ENCODE measurements at regions not wholly inside any gene's neighbourhood (a gene's known extent, or its start where the extent isn't known, plus 50 kb on each side); places are given as distances from the start of the nearest gene placed in this dataset.

DNA sequence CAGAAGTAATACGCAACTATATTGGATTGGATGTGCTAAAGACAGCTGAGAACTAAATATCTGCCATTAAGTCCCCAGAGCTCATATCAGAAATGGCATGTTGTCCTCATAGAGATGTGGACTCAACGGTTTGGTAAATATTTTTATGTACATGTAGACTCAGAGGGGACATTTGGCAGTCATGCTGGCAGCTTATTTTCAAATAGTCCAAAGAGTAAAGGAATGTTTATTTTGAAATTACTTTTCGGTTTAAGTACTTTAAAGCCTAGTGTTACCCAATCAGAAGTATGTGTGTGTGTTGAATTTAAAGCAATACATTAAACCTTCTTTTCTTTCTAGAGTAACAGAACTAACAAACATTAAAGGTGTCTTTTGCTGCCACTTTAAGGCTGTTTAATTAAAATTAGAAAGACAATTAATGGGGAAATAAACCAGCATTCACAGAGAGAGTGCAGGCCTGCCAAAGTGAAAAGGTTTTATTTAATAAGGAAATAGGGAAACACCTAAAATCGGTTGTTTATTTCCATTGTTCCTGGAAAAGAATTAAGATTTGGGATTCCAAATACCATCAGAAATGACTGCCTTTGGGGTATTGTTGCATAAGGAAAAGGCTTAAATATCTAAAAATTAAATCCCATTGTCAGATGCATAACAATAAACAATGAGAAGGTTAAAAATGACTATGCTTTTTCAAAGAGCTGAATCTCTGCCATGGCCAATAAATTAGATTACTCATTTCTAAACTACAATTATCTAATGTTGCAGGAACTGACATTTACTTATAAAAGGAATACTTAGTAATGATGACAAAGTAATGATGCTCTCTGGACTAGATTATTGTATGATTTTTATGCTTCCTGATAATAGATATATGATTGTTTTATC lies 113.4 kb upstream of the AHR start:
- DNase-seq: no peak

DNA sequence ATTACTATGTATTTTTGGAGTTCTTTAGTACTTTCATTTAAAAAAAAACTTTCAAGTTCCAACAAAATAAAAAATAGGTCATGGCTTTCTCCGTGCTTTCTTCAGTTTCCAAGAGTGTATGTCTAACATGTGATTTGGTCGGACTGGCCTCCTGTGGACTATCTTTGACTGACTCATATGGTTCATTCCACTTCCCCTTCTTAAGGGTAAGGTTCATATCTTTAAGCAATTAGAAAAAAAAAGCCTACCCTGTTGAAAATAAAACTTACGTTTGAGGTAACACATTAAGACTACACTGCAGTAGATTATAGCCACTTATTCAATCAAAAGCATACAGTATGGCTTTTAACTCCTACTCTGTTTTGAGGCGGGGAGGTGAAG lies 112.8 kb upstream of the AHR start:
- no peak for DNase-seq

DNA sequence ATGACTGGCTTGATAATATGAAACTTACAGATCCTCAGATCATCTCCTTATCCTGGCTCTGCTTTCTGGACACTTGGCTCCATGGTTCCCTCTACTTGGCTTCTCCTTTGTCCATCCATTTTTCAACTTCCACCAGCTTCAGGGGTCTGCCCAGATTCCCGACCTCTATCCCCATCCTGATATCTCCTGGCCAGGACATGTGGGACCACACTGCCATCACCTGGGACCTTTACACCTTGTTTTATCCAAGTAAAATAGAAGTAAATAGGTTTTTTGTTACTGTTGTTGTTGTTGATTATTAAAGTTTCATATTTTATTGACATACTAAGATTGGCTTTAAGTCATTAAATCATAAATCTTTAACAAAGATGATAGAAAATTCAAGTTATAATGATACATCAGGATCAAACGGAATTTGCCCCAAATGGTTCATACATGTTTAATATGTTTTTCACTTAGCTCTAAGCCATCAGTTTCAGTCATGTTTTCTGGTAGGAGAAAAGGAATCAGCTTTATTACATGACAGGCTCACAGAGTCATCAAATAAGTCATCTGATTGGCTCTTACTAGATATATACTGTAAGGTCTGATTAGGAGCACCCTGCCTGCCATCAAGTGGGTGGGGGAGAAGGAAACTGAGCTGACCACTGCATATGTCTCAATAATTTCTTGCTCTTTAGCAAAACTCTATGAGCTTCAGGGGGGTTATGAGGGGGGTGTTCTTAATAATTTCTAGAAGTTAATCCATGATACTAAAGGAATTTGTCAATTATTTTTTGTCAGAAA lies 111.5 kb upstream of the AHR start:
- DNase-seq: no peak

DNA sequence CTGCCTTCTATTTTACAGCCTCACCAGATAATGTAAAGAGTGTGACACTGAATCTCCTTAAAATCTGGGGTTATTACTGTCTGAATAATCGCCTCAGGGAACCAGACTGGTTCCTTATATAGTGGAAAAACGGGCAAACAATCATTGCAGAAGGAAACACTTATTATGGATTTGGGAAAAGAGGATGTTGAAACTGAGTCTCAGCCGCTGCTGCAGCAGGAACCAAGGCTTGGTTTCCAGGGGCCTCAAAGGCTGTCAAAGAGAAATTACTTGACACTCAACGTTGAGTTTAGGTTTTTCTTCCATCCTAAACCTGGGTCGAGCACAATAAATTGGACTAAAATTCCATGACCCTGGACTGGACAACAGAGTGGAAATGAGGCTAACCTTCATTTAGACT lies 103.8 kb upstream of the AHR start:
- DNase-seq: no peak

DNA sequence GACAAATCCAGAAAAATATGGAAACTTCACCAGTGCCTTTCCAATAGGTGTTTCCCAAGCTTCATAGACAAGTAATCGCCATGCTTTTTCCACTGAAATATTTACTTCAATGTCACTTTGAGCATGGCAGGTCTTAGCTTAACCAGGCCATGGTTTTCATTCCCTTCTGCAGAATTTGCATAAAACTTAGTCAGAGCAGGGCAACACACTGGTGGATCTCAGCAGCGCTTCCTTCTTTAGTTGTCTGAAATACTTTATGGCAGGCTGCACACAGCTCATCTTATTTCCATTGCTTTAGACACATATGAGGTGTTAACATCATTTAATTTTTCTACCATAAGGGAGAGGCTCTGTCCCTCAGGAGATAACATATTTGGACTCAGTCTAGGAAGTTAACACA lies 102.9 kb upstream of the AHR start:
- DNase-seq: no peak

DNA sequence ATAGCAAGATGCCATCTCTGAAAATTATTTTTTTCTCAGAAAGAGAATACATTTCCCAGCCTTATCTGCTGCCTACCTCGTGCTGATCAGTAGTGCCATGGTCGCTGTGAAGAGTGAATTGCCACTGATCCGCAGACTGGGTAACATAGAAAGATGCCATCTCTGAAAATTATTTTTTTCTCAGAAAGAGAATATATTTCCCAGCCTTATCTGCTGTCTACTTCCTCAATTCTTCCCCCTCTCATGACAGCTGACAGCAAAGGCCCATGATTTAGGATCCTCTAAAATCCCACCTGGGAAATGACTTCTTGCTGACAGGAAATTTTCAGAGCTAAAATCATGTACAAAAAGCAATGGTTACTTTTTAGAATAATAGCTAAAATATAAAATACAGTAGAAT lies 92.5 kb upstream of the AHR start:
- no peak for DNase-seq

DNA sequence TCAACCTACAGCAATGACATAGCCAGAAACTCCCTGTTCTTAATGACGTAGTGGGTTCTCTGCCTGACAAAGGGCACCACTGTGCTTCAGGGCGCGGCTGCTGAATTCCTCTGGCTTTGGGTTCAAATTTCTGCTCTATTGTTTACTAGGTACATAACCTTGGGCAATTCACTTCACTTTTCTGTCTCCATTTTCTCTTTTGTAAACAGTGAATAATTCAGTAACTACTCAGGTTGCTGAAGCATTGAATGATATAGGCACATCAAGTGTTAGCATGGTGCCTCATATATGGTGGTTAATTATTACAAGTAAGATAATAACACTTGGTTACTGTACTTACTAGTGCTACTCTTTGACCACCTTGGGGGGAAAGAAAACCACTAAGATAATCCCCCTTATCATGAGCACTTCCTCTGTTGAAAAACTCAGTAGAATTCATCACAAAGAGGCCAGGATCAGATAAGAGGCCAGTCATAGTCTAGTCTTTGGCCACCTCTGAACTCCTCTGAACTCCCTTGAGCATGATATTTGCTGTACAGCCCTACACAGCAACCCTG lies 92.0 kb upstream of the AHR start:
- no peak for DNase-seq

DNA sequence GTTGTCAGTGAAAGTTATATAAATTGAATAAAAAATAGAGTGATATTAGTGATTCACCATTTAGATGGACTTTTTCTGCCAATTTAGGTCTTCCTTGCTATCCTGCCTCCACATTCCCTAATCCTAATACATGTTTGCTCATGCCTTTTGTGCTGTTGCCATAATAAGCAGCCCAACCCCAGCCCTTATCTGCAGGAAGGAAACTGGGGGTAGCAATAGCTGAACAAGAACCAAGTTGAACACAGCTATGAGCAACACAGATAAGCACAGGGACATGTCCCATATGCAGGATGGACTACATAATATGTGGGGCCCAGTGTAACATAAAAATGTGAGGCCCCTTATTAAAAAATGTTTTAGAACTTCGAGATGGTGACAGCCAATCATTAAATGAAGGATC lies 91.2 kb upstream of the AHR start:
- no peak for DNase-seq

DNA sequence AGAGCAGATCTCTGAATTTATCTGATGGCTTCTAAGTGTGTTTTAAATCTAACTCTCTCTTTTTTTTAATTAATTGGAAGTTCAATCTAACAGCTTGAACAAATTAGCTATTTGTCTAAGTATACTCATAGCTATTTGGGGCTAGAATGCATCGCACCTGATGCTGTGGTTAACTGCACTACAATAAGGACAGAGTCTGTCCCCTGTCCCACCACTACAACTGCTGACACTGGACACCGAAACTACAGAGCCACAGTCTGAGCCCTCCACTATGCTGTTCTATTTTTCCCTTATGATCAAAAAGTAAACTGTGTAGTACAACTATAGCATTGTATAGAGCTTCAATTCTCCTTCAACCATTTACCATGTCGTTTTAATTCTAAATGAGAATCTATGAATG lies 89.4 kb upstream of the AHR start:
- DNase-seq: no peak

DNA sequence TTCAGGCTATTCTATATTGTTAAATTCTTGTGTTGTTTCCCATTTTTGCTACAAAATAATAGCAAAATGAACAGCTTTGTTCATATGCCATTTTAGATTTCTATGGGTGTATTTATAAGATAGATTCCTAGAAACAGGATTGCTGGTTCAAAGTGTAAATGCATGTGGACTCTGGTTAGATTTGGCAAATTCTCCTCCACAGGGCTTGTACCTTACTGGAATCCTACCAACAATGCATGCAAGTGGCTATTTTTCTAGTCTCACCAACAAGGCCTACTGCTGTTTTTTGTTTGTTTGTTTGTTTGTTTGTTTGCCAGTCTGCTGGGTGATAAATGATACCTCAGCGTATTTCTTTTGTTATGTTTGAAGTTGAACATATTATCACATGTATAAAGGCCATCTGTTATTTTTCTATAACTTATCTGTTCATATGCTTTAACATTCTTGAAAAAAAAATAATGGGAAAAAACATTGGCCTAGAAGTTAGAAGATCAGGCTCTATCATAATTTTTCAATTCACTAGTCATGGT lies 87.1 kb upstream of the AHR start:
- DNase-seq: no peak

DNA sequence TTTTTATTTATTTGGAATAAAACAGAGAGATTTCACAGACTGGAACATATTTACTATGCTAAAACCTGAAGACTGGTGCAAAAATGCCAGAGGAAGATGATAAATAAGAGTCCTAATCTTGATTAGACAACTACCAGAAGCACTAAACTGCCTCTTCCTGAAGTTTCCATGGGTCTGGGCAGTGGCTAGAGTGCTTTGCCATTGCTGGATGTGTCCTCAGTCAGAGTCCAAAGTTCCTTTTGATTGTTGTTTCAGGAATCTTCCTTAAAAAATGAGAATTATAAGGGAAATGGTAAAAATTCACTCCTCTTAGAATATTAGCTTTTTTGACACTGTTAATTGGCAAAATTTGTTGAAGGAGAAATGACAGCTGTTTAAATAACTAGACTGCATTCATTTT lies 86.3 kb upstream of the AHR start:
- no peak for DNase-seq

DNA sequence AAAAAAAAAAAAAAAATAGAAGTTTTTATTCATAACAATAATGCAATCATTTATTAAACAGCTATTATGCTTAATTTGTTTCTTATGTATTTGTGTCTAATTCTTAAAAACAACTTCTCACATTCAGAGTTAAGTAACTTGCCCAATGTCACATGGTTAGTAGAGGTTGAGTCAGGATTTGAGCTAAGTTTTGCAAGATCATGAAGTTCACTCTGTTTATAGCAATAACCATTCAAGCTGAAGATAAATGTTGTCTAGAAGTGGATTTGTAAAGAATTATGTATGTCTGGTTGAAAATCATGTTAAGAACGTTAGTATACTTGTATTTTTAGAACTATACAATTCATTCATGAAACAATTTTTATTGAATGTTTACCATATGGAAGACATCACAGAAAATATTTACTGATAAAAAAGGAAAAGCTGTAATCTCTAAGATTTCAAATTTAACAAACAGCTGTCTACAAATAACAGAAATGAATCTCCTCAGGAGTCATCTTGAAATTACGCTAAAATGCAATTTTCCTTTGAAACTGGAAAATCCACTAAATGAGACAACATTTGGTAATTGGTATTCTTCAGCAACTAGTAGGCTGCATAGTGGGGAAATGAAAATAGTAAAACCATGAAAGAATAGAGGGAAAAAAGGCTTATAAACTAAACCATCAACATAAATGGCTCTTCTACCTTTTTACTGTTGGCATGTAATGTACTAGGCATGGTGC lies 70.5 kb upstream of the AHR start:
- DNase-seq: no peak

DNA sequence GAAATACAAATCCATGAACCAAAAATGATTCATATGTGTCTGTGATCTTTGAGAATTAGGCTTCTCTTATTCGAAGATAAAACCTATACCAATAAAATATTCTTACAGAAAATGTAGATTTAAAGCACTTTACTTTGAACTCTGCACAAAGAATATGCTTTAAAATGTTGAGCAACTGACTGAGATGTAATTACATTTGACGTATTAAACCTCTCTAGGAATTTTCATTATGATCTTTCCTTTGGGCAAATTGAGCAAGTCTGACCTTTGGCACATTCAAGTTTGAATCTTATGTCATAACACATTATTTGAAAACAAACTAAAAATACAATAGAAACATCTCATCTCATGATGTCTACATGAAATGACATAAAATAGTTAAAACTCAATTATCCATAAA lies 69.2 kb upstream of the AHR start:
- no peak for DNase-seq

DNA sequence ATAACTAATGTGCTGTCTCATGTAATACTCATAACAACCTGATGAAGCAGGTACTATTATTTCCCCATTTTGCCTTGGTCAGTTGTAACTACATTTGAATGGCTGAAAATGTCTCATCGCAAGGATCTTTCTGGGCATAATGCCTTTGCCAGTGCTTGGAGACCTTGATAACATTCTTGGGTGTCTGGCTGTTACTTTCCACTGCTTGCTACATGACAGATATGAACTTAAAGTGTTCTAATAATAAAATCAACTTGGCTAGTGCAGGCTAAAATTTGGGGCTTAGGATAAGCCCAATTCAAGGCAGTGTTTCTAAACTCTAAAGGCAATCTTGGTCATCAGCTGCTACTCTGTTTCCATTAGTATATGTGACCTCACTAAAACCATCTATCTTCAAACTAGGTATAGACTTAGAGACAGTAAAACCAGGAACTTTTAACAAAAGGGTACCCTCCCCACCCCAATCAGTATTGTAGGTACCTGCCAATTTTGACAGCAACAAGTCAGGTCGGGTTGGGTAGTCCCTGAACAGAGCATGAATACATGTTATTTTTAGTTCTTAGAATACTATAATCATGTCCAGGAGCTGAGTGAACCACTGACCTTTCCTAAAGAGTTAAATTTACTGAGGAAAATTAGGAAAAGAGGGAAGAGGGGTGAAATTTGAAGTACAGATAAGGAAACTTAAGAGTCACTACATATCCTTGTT lies 68.2 kb upstream of the AHR start:
- DNase-seq: no peak

DNA sequence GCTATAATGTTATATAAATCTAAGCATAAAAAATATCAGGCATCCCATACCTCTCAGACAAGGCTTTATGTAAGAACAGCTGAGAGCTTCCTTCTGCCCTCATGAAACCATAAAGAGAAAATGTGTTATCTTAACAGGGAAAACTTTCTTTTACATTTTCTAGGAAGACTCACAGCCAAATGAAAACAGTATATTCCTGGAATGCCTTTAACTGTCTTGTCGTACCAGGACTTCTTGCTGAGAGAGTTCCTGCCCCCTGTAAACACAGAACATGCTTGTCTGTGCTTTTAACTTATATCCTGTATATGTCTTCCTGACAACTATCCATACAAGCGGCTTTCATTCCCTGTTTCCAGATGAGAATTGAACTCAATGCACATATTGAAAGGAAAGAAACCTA lies 64.8 kb upstream of the AHR start:
- DNase-seq: no peak

DNA sequence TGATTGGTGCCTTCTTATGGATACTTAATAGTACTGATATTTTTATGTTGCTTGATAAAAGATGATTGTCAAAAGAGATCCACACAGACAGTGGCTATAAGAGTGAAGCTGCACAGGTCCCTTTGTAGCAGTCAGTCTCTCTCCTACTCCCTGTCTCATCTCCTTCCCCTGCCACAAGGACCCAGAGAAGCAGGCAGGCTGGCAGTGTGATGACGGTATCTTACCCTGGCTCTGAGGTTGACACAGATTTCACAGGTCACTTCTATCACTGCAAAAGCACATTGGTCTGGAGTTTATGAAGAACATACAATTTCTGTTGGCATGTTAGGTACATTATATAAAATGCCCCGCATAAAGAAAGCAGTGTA lies 64.4 kb upstream of the AHR start:
- no peak for DNase-seq

DNA sequence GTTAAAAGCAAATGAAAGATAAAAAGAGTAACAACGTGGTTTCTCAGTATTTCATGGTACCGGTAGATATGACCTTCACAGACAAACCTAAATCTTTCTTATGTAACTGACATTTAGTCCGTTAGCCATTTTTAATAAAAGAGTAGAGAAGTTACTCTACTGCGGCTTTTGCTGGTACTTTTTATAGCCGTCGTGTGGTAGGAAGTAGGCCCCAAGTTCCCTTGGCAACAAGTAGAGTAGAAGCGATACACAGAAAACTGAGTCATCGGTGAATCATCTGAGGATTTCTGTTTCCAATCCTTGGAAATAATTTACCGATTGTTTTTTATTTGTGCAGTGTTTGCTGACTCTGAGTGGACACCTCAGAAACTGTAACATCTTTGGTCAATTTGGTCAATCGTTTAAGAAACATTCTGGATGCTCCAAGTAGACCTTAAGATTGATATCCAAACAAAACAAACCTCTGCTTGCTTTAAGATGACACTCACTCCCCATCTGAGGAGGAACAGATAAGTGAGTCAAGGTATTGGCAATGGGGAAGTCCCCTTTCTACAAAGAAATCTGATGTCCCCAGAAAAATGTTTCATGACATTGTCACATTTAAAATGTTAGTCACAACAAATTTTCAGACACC lies 63.9 kb upstream of the AHR start:
- DNase-seq: no peak

DNA sequence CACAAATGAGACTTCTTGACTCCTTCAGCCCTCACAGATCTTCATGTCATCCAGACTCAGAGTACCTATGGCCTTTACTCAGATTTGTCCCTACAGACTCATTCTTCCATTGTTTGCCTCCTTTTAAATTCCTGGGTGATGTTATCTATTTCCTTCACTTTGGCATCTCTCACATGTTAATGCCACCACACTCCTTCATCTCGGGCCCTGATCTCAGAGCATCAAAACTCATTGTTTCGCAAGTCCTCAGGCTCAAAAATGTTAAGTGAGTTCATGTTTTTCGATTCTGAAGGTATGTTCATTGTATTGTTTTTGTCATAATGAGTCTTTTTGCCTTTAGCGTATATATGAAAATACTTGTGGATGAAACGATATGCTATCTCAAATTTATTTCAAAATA lies 62.3 kb upstream of the AHR start:
- DNase-seq: no peak

DNA sequence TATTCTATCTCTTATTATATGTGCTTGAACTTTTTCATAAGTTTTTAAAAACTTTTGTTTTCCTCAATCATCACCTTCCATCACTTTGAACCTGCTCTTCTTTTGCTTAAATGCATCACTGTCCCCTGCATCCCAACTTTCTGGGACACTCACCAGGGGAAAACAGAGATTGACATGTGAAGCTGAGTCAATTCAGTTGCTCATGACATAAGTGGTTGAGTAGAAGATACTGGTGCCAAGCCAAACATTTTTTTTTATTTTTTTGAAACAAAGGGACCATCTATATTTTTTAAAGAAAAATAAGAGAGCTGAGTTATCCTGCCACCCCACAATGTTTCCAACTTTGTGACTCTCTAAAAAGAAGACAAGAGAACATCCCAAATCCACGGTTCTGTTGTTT lies 61.8 kb upstream of the AHR start:
- no peak for DNase-seq

DNA sequence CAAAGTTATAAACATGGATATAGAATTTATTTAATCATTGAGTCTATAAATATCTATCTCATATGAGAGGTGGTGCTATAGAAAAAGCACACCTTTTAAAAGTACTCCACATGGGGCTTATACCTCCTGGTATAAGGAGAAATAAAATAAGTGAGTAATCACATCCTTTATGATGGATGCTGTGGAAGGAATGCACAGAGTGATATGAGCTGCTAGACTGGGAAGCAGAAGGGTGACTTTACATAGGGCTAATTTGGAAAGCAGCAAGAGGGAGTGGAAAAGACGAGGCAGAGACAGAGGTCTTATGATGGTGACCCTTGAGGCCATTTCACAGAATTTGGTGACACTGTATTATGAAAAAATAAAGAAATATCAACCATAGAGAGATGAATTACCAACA lies 59.4 kb upstream of the AHR start:
- DNase-seq: no peak

DNA sequence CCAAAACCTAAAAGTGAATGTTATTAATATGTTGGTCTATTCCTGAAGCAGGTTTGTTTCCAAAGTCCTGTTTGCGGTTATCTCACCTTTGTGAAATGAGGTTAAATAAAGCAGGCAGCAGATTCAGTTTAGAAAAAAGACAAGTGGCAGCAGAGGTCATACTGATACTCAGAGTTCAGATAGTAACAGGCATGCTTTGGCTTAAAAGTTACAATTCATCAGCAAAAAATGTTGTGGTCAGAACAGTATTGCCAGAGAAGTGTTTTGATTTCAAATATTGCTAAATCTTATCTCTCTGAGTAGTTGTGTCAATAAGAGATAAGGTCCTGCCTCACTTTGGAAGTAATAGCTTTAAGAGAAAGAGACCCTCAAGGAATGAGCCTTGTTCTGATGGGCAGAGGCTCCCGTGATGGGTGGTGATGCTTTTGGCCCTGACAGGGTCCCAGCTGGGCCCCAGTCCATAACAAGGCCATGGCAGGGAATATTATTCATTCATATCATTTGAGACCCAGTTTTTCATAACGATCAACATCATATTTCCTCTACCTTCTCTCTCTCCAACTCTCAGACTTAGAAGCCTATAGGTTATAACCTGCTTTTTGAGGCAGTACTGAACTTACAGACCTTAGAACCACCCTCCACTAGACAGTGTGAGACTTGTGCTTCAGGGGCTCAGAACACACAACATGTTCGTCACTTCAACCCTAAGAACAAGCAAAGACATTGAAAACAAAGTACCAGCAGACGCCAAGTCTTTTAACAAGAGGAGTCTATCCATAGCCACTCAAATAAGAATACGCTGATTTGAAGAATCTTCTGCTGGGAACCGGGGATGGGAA lies 58.5 kb upstream of the AHR start:
- DNase-seq: no peak
